ENCODE measurements at regions not wholly inside any gene's neighbourhood (a gene's known extent, or its start where the extent isn't known, plus 50 kb on each side); places are given as distances from the start of the nearest gene placed in this dataset.

DNA sequence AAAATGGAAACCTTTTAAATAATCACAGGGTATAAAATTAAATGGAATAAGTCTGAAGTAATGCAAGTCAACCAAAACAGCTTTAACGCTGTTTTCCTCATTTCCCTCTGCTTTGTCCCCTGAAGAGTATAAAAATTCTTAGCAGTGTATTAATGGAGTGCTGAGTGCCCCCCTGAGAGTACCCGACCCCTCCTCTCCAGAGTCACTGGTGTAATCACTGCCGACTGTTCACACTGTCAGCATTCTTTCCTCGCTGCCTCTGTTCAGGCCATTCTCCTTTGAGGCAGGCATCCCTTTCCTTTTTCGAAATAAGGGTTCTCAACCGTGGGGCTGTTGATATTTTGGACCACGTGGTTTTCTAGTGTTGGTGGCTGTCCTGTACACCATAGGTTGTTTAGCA is 146.9 kb upstream of the SLC10A2 start:
- TF ChIP-seq, protein P1, sequence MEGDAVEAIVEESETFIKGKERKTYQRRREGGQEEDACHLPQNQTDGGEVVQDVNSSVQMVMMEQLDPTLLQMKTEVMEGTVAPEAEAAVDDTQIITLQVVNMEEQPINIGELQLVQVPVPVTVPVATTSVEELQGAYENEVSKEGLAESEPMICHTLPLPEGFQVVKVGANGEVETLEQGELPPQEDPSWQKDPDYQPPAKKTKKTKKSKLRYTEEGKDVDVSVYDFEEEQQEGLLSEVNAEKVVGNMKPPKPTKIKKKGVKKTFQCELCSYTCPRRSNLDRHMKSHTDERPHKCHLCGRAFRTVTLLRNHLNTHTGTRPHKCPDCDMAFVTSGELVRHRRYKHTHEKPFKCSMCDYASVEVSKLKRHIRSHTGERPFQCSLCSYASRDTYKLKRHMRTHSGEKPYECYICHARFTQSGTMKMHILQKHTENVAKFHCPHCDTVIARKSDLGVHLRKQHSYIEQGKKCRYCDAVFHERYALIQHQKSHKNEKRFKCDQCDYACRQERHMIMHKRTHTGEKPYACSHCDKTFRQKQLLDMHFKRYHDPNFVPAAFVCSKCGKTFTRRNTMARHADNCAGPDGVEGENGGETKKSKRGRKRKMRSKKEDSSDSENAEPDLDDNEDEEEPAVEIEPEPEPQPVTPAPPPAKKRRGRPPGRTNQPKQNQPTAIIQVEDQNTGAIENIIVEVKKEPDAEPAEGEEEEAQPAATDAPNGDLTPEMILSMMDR (IDR thresholded peaks at IDR 0.05) = no peak
- no peak for TF ChIP-seq POLR2A (IDR thresholded peaks at IDR 0.05; ENCODE audit: low read depth)
- no peak for TF ChIP-seq POLR2AphosphoS5 (IDR thresholded peaks at IDR 0.05)
- no peak for TF ChIP-seq EP300 (IDR thresholded peaks at IDR 0.05)

Data from esophagus muscularis mucosa (tissue), 4 donors.